ENCODE measurements at regions not wholly inside any gene's neighbourhood (a gene's known extent, or its start where the extent isn't known, plus 50 kb on each side); places are given as distances from the start of the nearest gene placed in this dataset.

DNA sequence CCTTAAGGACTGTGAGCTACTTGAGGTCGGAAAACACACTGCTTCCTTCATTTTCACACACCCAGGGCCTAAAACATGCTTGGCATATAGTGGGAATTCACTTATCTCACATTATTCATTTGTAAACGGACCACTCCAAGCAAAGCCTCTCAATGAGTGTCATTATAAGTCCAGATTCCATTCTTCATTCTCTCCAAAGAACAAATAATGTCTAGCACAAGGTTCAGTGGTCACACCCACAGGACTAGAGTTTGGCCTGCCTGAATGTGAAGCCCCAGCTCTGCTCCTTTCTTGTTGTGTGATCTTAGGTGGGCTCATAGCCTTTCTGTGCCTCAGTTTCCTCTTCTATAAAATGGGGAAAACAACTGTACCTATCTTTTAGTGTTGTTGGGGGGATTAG is 119.6 kb upstream of the NDP start:
- ATAC-seq (ENCODE audit: poor library complexity) (no peak), DNase-seq (no peak)
- ChIA-PET POLR2A (no interaction called here), CTCF (no interaction called here)
- Mint-ChIP-seq H3K4me3 (no peak overlapping the region), H3K4me1 (ENCODE audit: low read depth) (no peaks in the 10 kb centered on the region), H3K9me3 (no peaks in the 10 kb centered on the region), H3K36me3 (ENCODE audit: low read depth) (no peaks in the 10 kb centered on the region), H3K27me3 (no peaks in the 10 kb centered on the region), H3K27ac (no peak overlapping the region)
- no peaks in the 10 kb centered on the region for H3K9me3 ChIP-seq (ENCODE audit: control insufficient read depth in 1 of 2, insufficient read depth in 1 of 2, low read length in 2 of 2)
- intact Hi-C loops (cut with DNase I, micrococcal nuclease), result no loop called here
- no peaks in the 10 kb centered on the region for H3K36me3 ChIP-seq (ENCODE audit: insufficient read depth, low read length)
- no peak overlapping the region for H3K27ac ChIP-seq (ENCODE audit: low read depth in 1 of 2, low read length in 2 of 2)
- no peak overlapping the region for H3K4me3 ChIP-seq (ENCODE audit: low read length)
- H3K27me3 ChIP-seq (ENCODE audit: control insufficient read depth in 1 of 2, insufficient read depth in 2 of 2, low read length in 2 of 2), result peaks cover 0 to 3% of the 10 kb centered on the region in 2 experiments
- H3K4me1 ChIP-seq (ENCODE audit: insufficient read depth, low read length), result no peaks in the 10 kb centered on the region
- no peak for TF ChIP-seq CTCF (IDR thresholded peaks at IDR 0.05)

- intact Hi-C loops (cut with DNase I, micrococcal nuclease), result no loop called here
- no peaks in the 10 kb centered on the region for H3K36me3 Mint-ChIP-seq (ENCODE audit: low read depth)
- H3K4me3 Mint-ChIP-seq, result no peak overlapping the region
- no peaks in the 10 kb centered on the region for H3K9me3 Mint-ChIP-seq
- no peak overlapping the region for H3K27ac Mint-ChIP-seq
- no peak overlapping the region for H3K27ac ChIP-seq (ENCODE audit: low read depth in 1 of 2, low read length in 2 of 2)
- ATAC-seq (ENCODE audit: poor library complexity) (no peak), DNase-seq (no peak)
- CTCF ChIA-PET, result no interaction called here
- no peaks in the 10 kb centered on the region for H3K36me3 ChIP-seq (ENCODE audit: insufficient read depth, low read length)
- H3K4me1 Mint-ChIP-seq (ENCODE audit: low read depth), result no peaks in the 10 kb centered on the region
- no peaks in the 10 kb centered on the region for H3K27me3 Mint-ChIP-seq
- no peaks in the 10 kb centered on the region for H3K9me3 ChIP-seq (ENCODE audit: control insufficient read depth in 1 of 2, insufficient read depth in 1 of 2, low read length in 2 of 2)
- no peaks in the 10 kb centered on the region for H3K27me3 ChIP-seq (ENCODE audit: control insufficient read depth in 1 of 2, insufficient read depth in 2 of 2, low read length in 2 of 2)
- POLR2A ChIA-PET, result no interaction called here
- TF ChIP-seq CTCF (IDR thresholded peaks at IDR 0.05), result no peak
- no peaks in the 10 kb centered on the region for H3K4me1 ChIP-seq (ENCODE audit: insufficient read depth, low read length)
- no peak overlapping the region for H3K4me3 ChIP-seq (ENCODE audit: low read length)
Observed at GRCh38 chrX:44088510-44089144, 115.4 kb upstream of the NDP start.

DNA sequence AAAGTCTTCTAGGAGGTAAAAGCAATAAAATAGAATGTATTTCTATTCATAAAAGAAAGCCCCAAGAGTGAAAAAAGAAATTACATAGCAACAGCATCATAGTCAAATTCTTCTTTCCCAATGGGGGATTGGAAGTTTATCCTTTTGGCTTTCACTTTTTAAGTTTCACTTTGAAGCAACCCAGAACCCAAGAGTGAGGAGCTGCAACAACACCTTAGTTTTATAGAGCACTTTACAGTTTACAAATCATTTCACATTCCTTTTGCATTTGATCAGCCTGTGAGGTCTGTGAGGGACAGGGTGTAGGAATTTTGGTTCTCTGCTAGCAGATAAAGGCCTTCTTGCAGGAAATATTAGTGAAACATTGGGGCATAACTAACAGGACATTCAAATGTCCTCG is 112.0 kb upstream of the NDP start:
- ChIA-PET CTCF (no interaction called here), POLR2A (no interaction called here)
- DNase-seq (no peak), ATAC-seq (ENCODE audit: poor library complexity) (no peak)
- no peaks in the 10 kb centered on the region for H3K36me3 Mint-ChIP-seq (ENCODE audit: low read depth)
- H3K27me3 Mint-ChIP-seq, result no peaks in the 10 kb centered on the region
- Histone ChIP-seq H3K9me3 (ENCODE audit: control insufficient read depth in 1 of 2, insufficient read depth in 1 of 2, low read length in 2 of 2) (no peaks in the 10 kb centered on the region), H3K4me1 (ENCODE audit: insufficient read depth, low read length) (no peaks in the 10 kb centered on the region), H3K27ac (ENCODE audit: low read depth in 1 of 2, low read length in 2 of 2) (no peak overlapping the region), H3K4me3 (ENCODE audit: low read length) (no peak overlapping the region), H3K27me3 (ENCODE audit: control insufficient read depth in 1 of 2, insufficient read depth in 2 of 2, low read length in 2 of 2) (no peaks in the 10 kb centered on the region), H3K36me3 (ENCODE audit: insufficient read depth, low read length) (no peaks in the 10 kb centered on the region)
- no peak overlapping the region for H3K4me3 Mint-ChIP-seq
- no peak for TF ChIP-seq CTCF (IDR thresholded peaks at IDR 0.05)
- intact Hi-C loops (cut with DNase I, micrococcal nuclease), result no loop called here
- no peak overlapping the region for H3K27ac Mint-ChIP-seq
- H3K9me3 Mint-ChIP-seq, result no peaks in the 10 kb centered on the region
- H3K4me1 Mint-ChIP-seq (ENCODE audit: low read depth), result no peaks in the 10 kb centered on the region

Data from CD4-positive, alpha-beta T cell (primary cell).